Fibroblast of villous mesenchyme (primary cell): ENCODE measurements at regions not wholly inside any gene's neighbourhood (a gene's known extent, or its start where the extent isn't known, plus 50 kb on each side); places are given as distances from the start of the nearest gene placed in this dataset.
A peak's percentile ranks its signal among the peaks of the same experiment; 100 is the strongest.

Experiments
- DNase-seq: peaks from one replicate; pipeline ENCODE4 v3.0.0-alpha.2; 2010; ENCODE audit warnings: low read depth
- H3K4me3 ChIP-seq: 2 replicates; pipeline ENCODE4 v1.5.1; 2011; ENCODE audit warnings: low read depth, mild to moderate bottlenecking, low read length
- CTCF ChIP-seq: IDR thresholded peaks from 2 replicates; pipeline ENCODE4 v1.5.1; 2012; ENCODE audit warnings: low read depth, mild to moderate bottlenecking, low read length; ENCODE audit not compliant: insufficient read depth

- no peak overlapping the region for H3K4me3 ChIP-seq
- no peak for TF ChIP-seq CTCF
- DNase-seq: peak; percentile 14
These were observed 105.2 kb upstream of the SYT1 start for GRCh38 chr12:78759367-78759766.

GRCh38 chr12:78760906-78761305, 103.7 kb upstream of the SYT1 start:
- no peak for DNase-seq
- no peak for TF ChIP-seq CTCF
- no peak overlapping the region for H3K4me3 ChIP-seq

DNA sequence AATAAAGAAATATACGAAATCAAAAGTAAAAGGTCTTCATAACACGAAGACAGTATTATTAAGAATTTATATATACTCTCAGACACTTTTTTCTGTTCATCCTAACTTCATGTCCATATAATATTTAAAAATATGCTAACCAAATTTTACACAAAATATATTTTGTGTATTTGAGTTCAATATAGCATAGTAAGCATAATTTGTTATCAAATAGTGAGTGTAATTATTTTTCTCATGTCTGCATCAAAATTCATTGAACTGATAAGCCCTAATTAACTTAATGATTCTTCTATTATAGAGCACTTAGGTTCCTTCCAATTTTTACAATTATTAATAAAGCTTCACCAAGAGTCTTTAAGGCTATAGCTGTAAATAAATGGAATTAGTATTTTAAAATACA, 99.7 kb upstream of the SYT1 start:
- TF ChIP-seq CTCF: no peak
- no peak for DNase-seq
- no peak overlapping the region for H3K4me3 ChIP-seq

DNA sequence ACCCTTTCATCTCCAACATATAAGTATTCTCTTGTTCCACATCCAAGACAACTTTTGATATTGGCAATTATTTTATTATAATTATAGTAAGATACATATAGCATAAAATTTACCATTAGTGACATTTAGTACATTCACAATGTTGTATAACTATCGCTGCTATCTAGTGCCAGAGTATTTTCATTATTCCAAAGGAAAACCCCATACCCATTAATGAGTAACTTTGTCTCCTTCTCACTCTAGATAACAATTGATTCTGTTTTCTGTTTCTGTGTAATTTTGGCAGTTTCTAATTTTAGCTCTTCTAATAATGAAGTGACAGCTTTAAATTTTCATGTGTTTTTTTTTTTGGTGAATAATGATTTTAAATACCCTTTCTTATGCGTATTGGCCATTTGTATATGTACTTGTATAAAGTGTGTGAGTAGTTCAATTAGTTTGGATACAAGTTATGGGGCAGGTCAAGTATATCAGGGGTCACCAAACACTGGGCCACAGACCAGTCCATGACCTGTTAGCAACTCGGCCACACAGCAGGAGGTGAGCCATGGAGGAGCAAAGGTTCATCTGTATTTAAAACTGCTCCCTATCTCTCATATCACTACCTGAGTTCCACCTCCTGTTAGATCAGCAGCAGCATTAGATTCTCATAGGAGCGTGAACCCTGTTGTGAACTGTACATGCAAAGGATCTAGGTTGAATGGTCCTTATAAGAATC, 97.2 kb upstream of the SYT1 start:
- TF ChIP-seq CTCF: no peak
- no peak overlapping the region for H3K4me3 ChIP-seq
- DNase-seq: no peak

- TF ChIP-seq CTCF: no peak
- DNase-seq: peak; percentile 31
These were observed 86.2 kb upstream of the SYT1 start for GRCh38 chr12:78778339-78778738.

GRCh38 chr12:78787576-78787975, 77.0 kb upstream of the SYT1 start:
- TF ChIP-seq CTCF: no peak
- no peak overlapping the region for H3K4me3 ChIP-seq
- no peak for DNase-seq

More at GRCh38 chr12:78778339-78778738, 86.2 kb upstream of the SYT1 start:
- no peak overlapping the region for H3K4me3 ChIP-seq

- H3K4me3 ChIP-seq: no peak overlapping the region
- no peak for DNase-seq
These were observed 74.4 kb upstream of the SYT1 start for GRCh38 chr12:78790148-78790547.

More at GRCh38 chr12:78790148-78790547, 74.4 kb upstream of the SYT1 start:
- TF ChIP-seq CTCF: no peak
